Body of pancreas (tissue), 4 donors: ENCODE measurements at regions not wholly inside any gene's neighbourhood (a gene's known extent, or its start where the extent isn't known, plus 50 kb on each side); places are given as distances from the start of the nearest gene placed in this dataset.

Source experiments
- CTCF ChIP-seq, 7 experiments: fragments of 450-650 bp in 4 of 7; fragments of 200-600 bp in 3 of 7; sonication (generic) in 3 of 7; IDR thresholded peaks; one replicate each; pipeline ENCODE4 v1.5.1; 2016 to 2019; ENCODE audit warnings: antibody characterized with exemption in 7 of 7
- POLR2A ChIP-seq, 3 donors: fragments of 450-650 bp; IDR thresholded peaks; one replicate each; pipeline ENCODE4 v1.6.1; 2016; ENCODE audit warnings: antibody characterized with exemption in 3 of 3, mild to moderate bottlenecking in 2 of 3

- TF ChIP-seq CTCF (IDR thresholded peaks at IDR 0.05) (no peak), POLR2A (IDR thresholded peaks at IDR 0.05) (no peak)
Measured at GRCh38 chr6:125636671-125637070, 112.8 kb upstream of the HEY2 start.
